CD14-positive monocyte (primary cell): ENCODE measurements at regions not wholly inside any gene's neighbourhood (a gene's known extent, or its start where the extent isn't known, plus 50 kb on each side); places are given as distances from the start of the nearest gene placed in this dataset.

ENCODE experiments used
- DNase-seq, 3 donors: peaks; one replicate each; pipeline ENCODE4 v3.0.0-alpha.2; 2011 to 2022
- H2AFZ ChIP-seq: 2 replicates; pipeline ENCODE4 v1.6.0; 2012; ENCODE audit warnings: mild to moderate bottlenecking, low read depth, low read length, inconsistent platforms; ENCODE audit not compliant: insufficient read depth, poor library complexity, severe bottlenecking
- H3K27ac ChIP-seq, 2 donors: 1 replicate in 1 of 2; 2 replicates in 1 of 2; pipeline ENCODE4 v1.5.1; 2012 to 2013; ENCODE audit warnings: low read length in 2 of 2, control low read depth in 1 of 2, inconsistent platforms in 1 of 2, low read depth in 1 of 2, mild to moderate bottlenecking in 1 of 2
- H3K27me3 ChIP-seq, 2 donors: one replicate each; pipeline versions ENCODE4 v1.6.0 to v1.6.1; 2011 to 2013; ENCODE audit warnings: low read length in 2 of 2; ENCODE audit not compliant: control insufficient read depth in 2 of 2, insufficient read depth in 2 of 2
- H3K36me3 ChIP-seq, 2 donors: replicated peaks in 1 of 2; 1 replicate in 1 of 2; 2 replicates in 1 of 2; pipeline versions ENCODE4 v1.5.1 to v1.6.1; 2012 to 2013; ENCODE audit warnings: low read length in 2 of 2, control low read depth in 1 of 2, inconsistent platforms in 1 of 2, mild to moderate bottlenecking in 1 of 2; ENCODE audit not compliant: insufficient read depth in 2 of 2, control insufficient read depth in 1 of 2
- H3K4me1 ChIP-seq, 2 donors: 1 replicate in 1 of 2; 2 replicates in 1 of 2; pipeline versions ENCODE4 v1.5.1 to v1.6.1; 2012 to 2013; ENCODE audit warnings: low read length in 2 of 2, control low read depth in 1 of 2, inconsistent platforms in 1 of 2, mild to moderate bottlenecking in 1 of 2, moderate library complexity in 1 of 2; ENCODE audit not compliant: insufficient read depth in 2 of 2, control insufficient read depth in 1 of 2
- H3K4me2 ChIP-seq: replicated peaks from 2 replicates; pipeline ENCODE3; 2012; ENCODE audit warnings: low read length, moderate library complexity, mild to moderate bottlenecking; ENCODE audit not compliant: poor library complexity, severe bottlenecking; ENCODE audit errors: extremely low read depth
- H3K4me3 ChIP-seq, 3 experiments: fragments of 200-600 bp in 1 of 3; sonication (generic) in 1 of 3; replicated peaks in 1 of 3; 1 replicate in 2 of 3; 2 replicates in 1 of 3; pipeline ENCODE4 v1.5.1; 2011 to 2013; ENCODE audit warnings: low read length in 3 of 3, mild to moderate bottlenecking in 3 of 3, control low read depth in 2 of 3, low read depth in 2 of 3, inconsistent platforms in 1 of 3, moderate library complexity in 1 of 3
- H3K79me2 ChIP-seq: 2 replicates; pipeline ENCODE4 v1.6.0; 2012; ENCODE audit warnings: mild to moderate bottlenecking, control low read depth, inconsistent platforms, low read length, moderate library complexity; ENCODE audit not compliant: insufficient read depth
- H3K9ac ChIP-seq: 2 replicates; pipeline ENCODE4 v1.6.0; 2017; ENCODE audit warnings: low read length, mild to moderate bottlenecking; ENCODE audit not compliant: insufficient read depth, poor library complexity, severe bottlenecking
- H3K9me3 ChIP-seq, 2 donors: replicated peaks in 1 of 2; 1 replicate in 1 of 2; 2 replicates in 1 of 2; pipeline versions ENCODE4 v1.5.1 to v1.6.1; 2012 to 2013; ENCODE audit warnings: low read length in 2 of 2, control low read depth in 1 of 2; ENCODE audit not compliant: control insufficient read depth in 1 of 2, insufficient read depth in 1 of 2
- H4K20me1 ChIP-seq: 2 replicates; pipeline ENCODE4 v1.6.0; 2012; ENCODE audit warnings: mild to moderate bottlenecking, low read length, control low read depth, moderate library complexity; ENCODE audit not compliant: insufficient read depth
- H3K27ac Mint-ChIP-seq, 7 donors: one replicate each; pipeline ENCODE4 v1.8.0; 2020; ENCODE audit warnings: mild to moderate bottlenecking in 7 of 7, mixed read lengths in 7 of 7, moderate library complexity in 6 of 7, inconsistent platforms in 2 of 7
- H3K27me3 Mint-ChIP-seq, 3 donors: one replicate each; pipeline ENCODE4 v1.8.0; 2021 to 2022; ENCODE audit warnings: low read depth in 3 of 3, mild to moderate bottlenecking in 3 of 3, mixed read lengths in 3 of 3, moderate library complexity in 3 of 3, inconsistent platforms in 1 of 3
- H3K36me3 Mint-ChIP-seq, 2 donors: one replicate each; pipeline ENCODE4 v1.8.0; 2020; ENCODE audit warnings: mixed read lengths in 2 of 2, inconsistent platforms in 1 of 2, mild to moderate bottlenecking in 1 of 2
- H3K4me1 Mint-ChIP-seq: one replicate; pipeline ENCODE4 v1.8.0; 2020; ENCODE audit warnings: mild to moderate bottlenecking, mixed read lengths
- H3K4me3 Mint-ChIP-seq, 2 donors: one replicate each; pipeline ENCODE4 v1.8.0; 2020; ENCODE audit warnings: mild to moderate bottlenecking in 2 of 2, mixed read lengths in 2 of 2, moderate library complexity in 1 of 2
- H3K9me3 Mint-ChIP-seq, 7 donors: one replicate each; pipeline ENCODE4 v1.8.0; 2020 to 2022; ENCODE audit warnings: mixed read lengths in 7 of 7, mild to moderate bottlenecking in 6 of 7, moderate library complexity in 6 of 7, inconsistent platforms in 2 of 7
- WGBS: methylation state at CpG from one replicate; pipeline ENCODE4 v1.1.5; 2013; ENCODE audit warnings: missing lambda C conversion rate; ENCODE audit not compliant: insufficient coverage; 5-methylcytosine and 5-hydroxymethylcytosine counted together
- intact Hi-C, 2 donors: fragments of 100-400 bp; cut with micrococcal nuclease; formaldehyde crosslinking; loops; one replicate each; pipeline versions ENCODE4 v1.15.0 to v1.15.1; 2023
- TF ChIP-seq, protein P1 (sequence below): fragments of 200-600 bp; IDR thresholded peaks from one replicate; pipeline ENCODE4 v1.8.0; 2022; ENCODE audit warnings: antibody characterized with exemption, mild to moderate bottlenecking

DNA sequence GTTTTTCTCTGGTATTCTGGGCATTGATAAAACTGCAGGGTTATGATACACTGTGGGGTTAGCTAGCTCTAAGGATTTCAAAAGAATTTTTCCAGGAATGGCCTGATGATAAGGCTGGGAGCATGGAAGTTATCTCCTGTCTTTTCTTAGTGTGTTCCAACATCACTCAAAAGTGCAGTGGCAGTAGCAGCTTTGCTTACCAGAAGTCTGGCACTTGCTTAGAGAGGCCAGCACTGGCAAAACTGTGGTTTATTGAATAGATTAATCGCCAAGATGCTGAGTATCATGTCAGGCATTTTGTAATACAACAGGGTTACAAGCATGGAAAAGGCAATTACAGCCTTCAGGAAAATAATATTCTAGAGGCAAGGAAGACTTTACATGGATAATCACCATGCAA, 719.5 kb upstream of the GJE1 start:
- Mint-ChIP-seq H3K4me1 (no peaks in the 10 kb centered on the region), H3K36me3 (no peaks in the 10 kb centered on the region), H3K9me3 (peaks cover 9 to 15% (median 11%) of the 10 kb centered on the region in 7 donors), H3K4me3 (no peak overlapping the region), H3K27me3 (no peaks in the 10 kb centered on the region), H3K27ac (no peak overlapping the region)
- TF ChIP-seq, protein P1, sequence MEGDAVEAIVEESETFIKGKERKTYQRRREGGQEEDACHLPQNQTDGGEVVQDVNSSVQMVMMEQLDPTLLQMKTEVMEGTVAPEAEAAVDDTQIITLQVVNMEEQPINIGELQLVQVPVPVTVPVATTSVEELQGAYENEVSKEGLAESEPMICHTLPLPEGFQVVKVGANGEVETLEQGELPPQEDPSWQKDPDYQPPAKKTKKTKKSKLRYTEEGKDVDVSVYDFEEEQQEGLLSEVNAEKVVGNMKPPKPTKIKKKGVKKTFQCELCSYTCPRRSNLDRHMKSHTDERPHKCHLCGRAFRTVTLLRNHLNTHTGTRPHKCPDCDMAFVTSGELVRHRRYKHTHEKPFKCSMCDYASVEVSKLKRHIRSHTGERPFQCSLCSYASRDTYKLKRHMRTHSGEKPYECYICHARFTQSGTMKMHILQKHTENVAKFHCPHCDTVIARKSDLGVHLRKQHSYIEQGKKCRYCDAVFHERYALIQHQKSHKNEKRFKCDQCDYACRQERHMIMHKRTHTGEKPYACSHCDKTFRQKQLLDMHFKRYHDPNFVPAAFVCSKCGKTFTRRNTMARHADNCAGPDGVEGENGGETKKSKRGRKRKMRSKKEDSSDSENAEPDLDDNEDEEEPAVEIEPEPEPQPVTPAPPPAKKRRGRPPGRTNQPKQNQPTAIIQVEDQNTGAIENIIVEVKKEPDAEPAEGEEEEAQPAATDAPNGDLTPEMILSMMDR = no peak
- Histone ChIP-seq H4K20me1 (no peaks in the 10 kb centered on the region), H3K27ac (no peak overlapping the region), H3K9me3 (peaks cover 8 to 9% of the 10 kb centered on the region in 2 donors), H3K36me3 (no peaks in the 10 kb centered on the region), H3K9ac (no peak overlapping the region), H3K4me3 (no peak overlapping the region), H3K4me2 (no peak overlapping the region), H3K4me1 (no peaks in the 10 kb centered on the region), H2AFZ (no peak overlapping the region), H3K79me2 (no peaks in the 10 kb centered on the region), H3K27me3 (no peaks in the 10 kb centered on the region)
- WGBS = no CpG with 5 or more reads among the region's 1 CpG
- DNase-seq = no peak
- intact Hi-C loops = no loop called here

DNA sequence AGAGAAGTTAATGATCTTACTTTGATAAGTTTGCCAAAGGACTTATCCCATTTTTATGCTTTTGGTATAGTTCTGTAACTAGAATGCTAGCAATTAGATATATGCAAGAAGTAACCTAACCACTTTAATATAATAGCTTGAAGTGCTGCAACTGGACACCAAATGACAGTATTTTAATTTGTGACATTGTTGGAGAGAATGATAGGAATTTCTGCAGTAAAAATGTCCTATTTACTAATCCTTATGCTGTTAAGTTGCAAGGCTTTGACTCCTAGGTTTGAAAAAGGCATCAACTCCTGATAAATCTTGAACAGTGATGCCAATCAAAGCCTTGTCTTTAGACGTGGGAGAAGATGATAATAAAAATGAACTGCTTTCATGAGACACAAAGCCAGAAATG, 726.0 kb upstream of the GJE1 start:
- no peaks in the 10 kb centered on the region for H3K4me1 ChIP-seq
- H3K36me3 ChIP-seq = no peaks in the 10 kb centered on the region
- Mint-ChIP-seq H3K4me1 (no peaks in the 10 kb centered on the region), H3K9me3 (peaks cover 7 to 21% (median 13%) of the 10 kb centered on the region in 7 donors), H3K27ac (no peak overlapping the region), H3K36me3 (no peaks in the 10 kb centered on the region), H3K4me3 (no peak overlapping the region), H3K27me3 (no peaks in the 10 kb centered on the region)
- intact Hi-C loops = no loop called here
- WGBS = no CpG with 5 or more reads among the region's 1 CpG
- TF ChIP-seq, protein P1 = no peak
- H3K4me2 ChIP-seq = no peak overlapping the region
- H4K20me1 ChIP-seq = no peaks in the 10 kb centered on the region
- H3K27ac ChIP-seq = no peak overlapping the region
- no peaks in the 10 kb centered on the region for H3K27me3 ChIP-seq
- peaks cover 7 to 12% of the 10 kb centered on the region in 2 donors for H3K9me3 ChIP-seq
- H3K9ac ChIP-seq = no peak overlapping the region
- no peak overlapping the region for H2AFZ ChIP-seq
- no peak for DNase-seq
- no peaks in the 10 kb centered on the region for H3K79me2 ChIP-seq
- H3K4me3 ChIP-seq = no peak overlapping the region
